GM19035 (cell line): ENCODE measurements at regions not wholly inside any gene's neighbourhood (a gene's known extent, or its start where the extent isn't known, plus 50 kb on each side); places are given as distances from the start of the nearest gene placed in this dataset.

ENCODE experiments used
- ATAC-seq: cut with Tn5 transposase; IDR thresholded peaks from one replicate; pipeline ENCODE4 v1.9.1; 2021; ENCODE audit not compliant: unreplicated experiment

DNA sequence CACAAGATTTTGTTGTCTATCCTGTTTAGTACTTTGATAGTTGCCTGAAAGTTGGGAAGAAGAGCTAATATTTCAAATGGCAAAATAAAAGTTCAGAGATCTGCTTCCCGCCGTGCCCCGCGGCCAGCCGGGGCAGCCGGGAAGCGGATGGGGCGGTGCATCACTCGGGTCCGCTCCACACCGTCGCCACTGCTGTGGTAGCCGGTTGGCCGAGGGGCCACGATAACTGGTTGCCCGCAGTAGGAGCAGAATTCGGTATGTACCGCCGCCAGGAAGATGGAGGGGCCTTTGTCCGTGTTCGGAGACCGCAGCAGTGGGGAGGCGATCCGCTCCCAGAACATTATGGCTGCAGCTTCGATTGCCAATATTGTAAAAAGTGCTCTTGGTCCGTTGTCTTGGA lies 427.2 kb upstream of the PDE3A start:
- ATAC-seq, result no peak

DNA sequence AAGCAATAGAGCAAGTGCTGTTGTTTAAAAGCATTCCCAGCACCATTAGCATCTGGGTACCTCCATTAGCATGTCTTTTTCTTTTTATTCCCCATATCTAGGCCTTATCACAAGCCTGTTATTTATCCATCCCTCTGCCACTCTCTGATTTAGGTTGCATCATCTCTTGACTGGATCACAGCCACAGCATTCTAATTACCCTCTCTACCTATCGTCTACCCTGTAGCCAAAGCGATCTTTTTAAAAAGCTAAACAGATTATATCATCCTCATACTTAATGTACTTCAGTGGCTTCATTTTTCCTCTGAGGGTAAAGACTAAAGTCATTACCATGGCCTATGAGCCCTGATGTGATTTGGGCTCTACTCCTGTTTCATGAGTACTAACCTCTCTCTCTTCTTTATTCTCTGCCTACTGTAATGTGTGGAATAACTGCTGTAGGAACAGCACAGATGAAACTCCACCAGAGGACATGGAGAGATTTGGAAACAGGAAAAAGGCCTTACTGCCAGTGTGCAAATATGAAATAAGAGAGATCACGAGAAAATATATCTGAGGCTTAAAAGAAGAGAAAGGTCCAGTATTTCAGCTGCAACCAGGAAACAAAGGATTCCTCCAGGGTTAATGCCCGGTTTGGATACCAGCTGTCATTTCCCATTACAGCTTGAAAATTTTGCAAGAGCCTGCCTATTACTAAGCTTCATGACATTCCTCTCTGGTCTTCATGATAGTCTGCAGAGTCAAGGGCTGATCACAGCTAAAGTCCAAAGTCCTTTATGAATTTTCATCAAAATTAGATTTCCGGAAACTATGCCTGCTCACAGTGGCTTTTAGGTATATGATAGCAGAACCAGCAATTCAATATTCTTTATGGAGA lies 422.5 kb upstream of the PDE3A start:
- no peak for ATAC-seq

DNA sequence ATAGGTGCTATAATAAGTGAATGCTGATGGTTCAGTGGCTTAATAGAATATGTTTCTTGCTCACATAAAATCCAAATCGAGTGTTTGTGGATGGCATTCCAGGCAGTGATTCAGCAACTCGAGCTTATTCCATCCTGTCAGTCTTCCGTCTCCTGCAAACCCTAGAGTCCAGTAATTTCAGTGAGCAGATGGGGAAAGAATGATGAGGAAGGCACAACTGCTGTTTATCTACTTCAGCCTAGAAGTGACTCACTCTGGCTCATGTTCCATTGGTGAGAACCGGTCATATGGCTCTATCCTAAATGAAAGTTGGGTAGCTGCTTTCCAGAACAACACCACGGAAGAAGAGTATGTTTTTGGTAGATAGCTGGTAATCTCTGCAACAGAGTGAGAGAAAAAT lies 421.8 kb upstream of the PDE3A start:
- no peak for ATAC-seq

GRCh38 chr12:19947344-19947743 lies 421.0 kb upstream of the PDE3A start:
- no peak for ATAC-seq

DNA sequence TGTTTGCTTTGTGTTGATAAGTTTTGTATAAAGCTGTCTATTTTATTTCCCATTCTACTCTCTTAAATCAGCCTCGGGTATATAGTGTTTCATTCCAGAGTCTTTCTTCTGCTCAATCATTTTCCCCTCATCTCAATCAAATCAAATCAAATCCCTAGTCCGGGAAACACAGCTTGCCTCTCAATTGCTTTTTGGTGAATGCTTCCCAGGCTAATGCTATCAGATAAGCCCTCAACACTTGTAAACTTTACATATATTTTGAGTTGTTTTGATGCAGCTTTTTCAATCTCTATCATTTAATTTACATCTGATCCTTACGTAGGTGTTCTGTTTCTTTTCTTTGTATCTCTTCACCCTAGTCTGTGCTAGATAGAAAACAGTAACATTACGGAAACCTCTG lies 416.7 kb upstream of the PDE3A start:
- ATAC-seq, result no peak

GRCh38 chr12:19953734-19954133 lies 414.6 kb upstream of the PDE3A start:
- ATAC-seq, result no peak

GRCh38 chr12:19954163-19954562 lies 414.2 kb upstream of the PDE3A start:
- ATAC-seq, result no peak

GRCh38 chr12:19957308-19958125 lies 410.8 kb upstream of the PDE3A start:
- ATAC-seq, result no peak

GRCh38 chr12:19958389-19958788 lies 409.9 kb upstream of the PDE3A start:
- no peak for ATAC-seq

GRCh38 chr12:19959353-19959752 lies 409.0 kb upstream of the PDE3A start:
- ATAC-seq, result no peak

- ATAC-seq, result no peak
Observed at GRCh38 chr12:19960527-19960926, 407.8 kb upstream of the PDE3A start.

DNA sequence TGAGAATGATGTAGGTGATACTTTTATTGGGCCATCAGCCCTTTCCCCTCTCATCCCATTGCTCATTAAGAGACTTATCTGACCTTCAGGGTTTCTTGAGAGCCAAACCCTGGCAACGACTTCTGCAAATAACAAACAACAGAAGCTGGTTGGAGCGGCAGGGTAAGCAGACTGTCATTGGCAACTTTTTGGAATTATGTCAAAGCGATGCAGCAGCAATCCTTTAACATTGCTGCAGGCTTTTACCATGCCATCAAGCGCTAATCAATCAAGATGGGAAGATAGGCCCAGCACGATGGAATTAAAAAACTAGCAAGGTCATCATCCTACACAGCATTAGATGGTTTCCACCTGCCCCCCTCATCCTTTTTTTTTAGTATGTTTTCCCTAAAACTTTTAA lies 406.1 kb upstream of the PDE3A start:
- ATAC-seq, result no peak

GRCh38 chr12:19963972-19964371 lies 404.4 kb upstream of the PDE3A start:
- ATAC-seq, result no peak

- ATAC-seq, result no peak
Observed at GRCh38 chr12:19964549-19964948, 403.8 kb upstream of the PDE3A start.

DNA sequence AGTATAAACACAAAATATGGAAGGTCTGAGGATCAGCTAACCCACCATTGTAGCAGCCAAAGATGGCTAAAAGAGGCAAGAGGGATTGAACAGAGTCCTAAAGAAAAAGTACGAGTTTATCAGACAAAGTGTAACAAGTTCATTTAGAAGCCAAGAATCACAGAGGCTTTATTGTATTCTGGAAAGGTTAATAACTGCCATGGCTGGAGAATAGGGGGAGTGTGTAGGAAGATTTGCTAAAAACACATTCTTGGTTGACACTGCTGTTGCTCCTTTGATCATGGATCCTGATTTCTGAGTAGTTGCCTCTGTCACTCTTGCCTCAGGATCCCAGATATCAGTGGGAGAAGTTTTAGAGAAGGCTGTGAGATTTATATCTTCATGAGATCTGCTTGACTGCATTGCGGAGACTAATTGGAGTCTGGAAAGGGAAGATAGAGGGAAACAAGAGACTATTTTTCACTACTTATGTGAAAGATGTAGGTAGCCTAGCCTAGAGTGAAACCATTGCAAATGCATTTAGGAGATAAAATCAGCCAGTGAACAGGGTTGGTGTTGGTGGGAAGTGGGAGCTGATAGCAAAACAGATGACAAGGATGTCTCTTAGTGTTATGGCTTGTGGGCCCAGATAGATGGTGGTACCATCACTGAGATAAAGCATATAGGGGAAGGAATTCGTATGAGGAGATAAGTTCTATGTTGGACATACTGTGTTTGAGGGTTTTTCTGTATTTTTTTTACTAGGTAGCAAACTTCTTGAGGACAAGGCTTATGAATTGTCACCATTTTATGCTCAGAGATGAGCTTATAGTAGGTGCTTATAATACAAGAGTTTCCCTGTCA lies 402.9 kb upstream of the PDE3A start:
- no peak for ATAC-seq

DNA sequence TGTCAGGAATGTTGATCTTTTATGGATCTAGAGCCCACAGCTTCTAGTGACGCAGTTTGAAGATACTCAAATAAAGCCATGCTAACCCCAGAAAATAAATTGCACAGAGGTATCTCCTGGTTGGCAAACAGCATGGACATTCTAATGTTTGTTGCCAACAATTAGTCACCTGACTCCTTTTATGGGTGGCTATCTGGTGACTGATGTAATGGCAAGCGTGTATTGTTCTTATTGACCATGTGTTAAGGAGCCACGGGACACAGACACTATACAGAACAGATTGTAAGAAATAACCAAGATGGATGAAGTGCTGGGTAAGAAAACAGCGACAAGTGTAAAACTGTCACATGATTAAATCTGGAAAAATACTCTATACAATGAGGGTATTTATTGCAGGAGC lies 401.3 kb upstream of the PDE3A start:
- no peak for ATAC-seq

DNA sequence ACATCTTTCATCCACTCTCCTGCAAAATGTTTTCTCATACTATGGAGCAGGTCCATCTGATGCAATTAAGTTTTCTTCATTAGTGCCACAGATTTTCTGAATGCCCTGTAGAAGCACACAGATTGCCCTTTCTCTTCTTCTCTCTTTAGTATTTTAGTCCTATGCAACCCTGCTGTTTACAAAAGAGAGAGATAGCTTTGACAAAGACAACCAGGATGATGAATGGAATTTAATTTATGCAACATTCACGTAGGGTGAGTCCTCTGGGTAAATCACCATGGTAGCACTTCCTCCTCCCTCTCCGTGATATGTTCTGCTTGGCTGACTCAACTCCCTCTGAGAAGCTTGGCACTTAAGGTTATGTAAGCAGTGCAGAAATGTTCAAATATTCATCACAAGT lies 400.9 kb upstream of the PDE3A start:
- no peak for ATAC-seq

- no peak for ATAC-seq
Observed at GRCh38 chr12:19970116-19970515, 398.2 kb upstream of the PDE3A start.

DNA sequence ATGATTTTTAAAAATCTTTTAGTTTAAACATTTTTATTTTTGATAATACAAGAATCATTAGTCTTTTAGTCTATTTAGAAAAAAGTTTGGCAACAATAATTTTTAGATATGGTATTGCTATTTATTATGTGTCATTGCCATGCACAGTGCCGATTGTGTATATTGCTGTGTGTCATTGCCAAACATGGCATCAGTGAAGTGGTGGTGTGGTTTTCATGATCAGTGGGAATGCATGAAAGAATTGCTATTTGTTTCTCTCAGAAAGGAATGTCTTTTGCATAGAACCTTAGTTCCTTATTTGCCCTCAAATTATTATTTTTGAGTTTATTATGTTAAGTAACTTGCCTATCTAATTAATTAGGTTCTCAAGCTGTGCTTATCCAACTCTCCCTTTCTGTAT lies 397.5 kb upstream of the PDE3A start:
- ATAC-seq, result no peak

DNA sequence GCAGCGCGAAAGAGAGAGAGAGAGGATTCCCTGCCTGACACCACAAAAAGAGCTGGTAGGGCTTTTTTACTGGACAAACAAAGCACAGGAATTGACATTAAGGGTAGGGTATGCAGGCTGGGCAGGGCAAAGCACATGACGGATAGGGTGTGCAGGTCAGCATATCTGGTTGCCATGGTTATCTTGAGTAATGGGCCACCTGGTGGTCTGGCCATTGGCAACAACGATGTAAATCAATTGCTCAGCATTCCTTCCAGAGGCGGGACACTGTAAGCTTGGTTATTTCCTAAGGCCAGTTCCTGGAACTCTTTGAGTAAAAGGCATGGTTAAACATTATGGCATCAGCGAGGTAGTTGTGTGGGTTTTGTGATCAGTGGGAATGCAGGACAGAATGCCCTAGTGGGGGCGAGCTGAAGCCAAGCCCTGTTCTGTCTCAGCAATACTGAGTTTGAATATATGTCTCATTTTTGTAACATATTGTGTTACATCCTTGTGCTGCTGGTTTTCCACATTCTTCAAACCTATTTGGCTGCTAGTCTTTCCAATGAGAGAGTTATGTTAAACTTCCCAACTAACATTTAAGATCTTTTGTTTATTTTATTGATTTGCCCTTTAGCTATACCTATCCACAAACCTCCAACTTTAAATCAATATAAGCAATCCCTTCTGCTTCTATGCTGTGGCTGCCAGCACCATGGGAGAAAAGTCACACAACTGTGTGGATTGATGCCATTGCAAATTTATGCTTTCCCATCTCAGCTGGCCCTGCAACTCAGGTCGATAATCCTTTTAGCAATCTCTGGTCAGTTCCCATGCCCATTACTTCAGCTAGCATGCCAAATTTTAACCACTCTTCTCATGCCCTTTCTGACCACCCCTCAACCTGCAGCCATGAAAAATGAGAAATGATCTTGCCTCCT lies 396.7 kb upstream of the PDE3A start:
- ATAC-seq, result no peak
